Muscle of arm (tissue), 1 donor: ENCODE measurements at regions not wholly inside any gene's neighbourhood (a gene's known extent, or its start where the extent isn't known, plus 50 kb on each side); places are given as distances from the start of the nearest gene placed in this dataset.

Experiments
- DNase-seq: peaks from one replicate; pipeline ENCODE4 v3.0.0-alpha.2; 2013

- no peak for DNase-seq
These were observed 167.2 kb upstream of the TAB2 start for GRCh38 chr6:149150301-149150700.

GRCh38 chr6:149150801-149151398 lies 166.6 kb upstream of the TAB2 start:
- DNase-seq, result no peak

GRCh38 chr6:149152521-149152920 lies 165.0 kb upstream of the TAB2 start:
- no peak for DNase-seq

GRCh38 chr6:149153100-149153499 lies 164.4 kb upstream of the TAB2 start:
- DNase-seq, result no peak

- DNase-seq, result no peak
These were observed 163.8 kb upstream of the TAB2 start for GRCh38 chr6:149153693-149154092.

- DNase-seq, result no peak
These were observed 163.2 kb upstream of the TAB2 start for GRCh38 chr6:149154261-149154821.

- no peak for DNase-seq
These were observed 160.4 kb upstream of the TAB2 start for GRCh38 chr6:149157126-149157525.

- no peak for DNase-seq
These were observed 159.4 kb upstream of the TAB2 start for GRCh38 chr6:149158076-149158475.

GRCh38 chr6:149160943-149161342 lies 156.6 kb upstream of the TAB2 start:
- no peak for DNase-seq

- no peak for DNase-seq
These were observed 154.6 kb upstream of the TAB2 start for GRCh38 chr6:149162924-149163323.

- no peak for DNase-seq
These were observed 153.2 kb upstream of the TAB2 start for GRCh38 chr6:149164199-149164750.

GRCh38 chr6:149166336-149166735 lies 151.2 kb upstream of the TAB2 start:
- no peak for DNase-seq

GRCh38 chr6:149166747-149167146 lies 150.8 kb upstream of the TAB2 start:
- DNase-seq, result no peak

GRCh38 chr6:149168968-149169367 lies 148.5 kb upstream of the TAB2 start:
- no peak for DNase-seq

- DNase-seq, result no peak
These were observed 147.6 kb upstream of the TAB2 start for GRCh38 chr6:149169761-149170511.

- DNase-seq, result peak; percentile 14
These were observed 146.7 kb upstream of the TAB2 start for GRCh38 chr6:149170564-149171452.

GRCh38 chr6:149173222-149173621 lies 144.3 kb upstream of the TAB2 start:
- DNase-seq, result no peak

- no peak for DNase-seq
These were observed 142.6 kb upstream of the TAB2 start for GRCh38 chr6:149174962-149175361.

GRCh38 chr6:149176971-149177667 lies 140.4 kb upstream of the TAB2 start:
- DNase-seq, result no peak

- no peak for DNase-seq
These were observed 138.1 kb upstream of the TAB2 start for GRCh38 chr6:149179431-149179830.

GRCh38 chr6:149181304-149181703 lies 136.2 kb upstream of the TAB2 start:
- no peak for DNase-seq
